ENCODE measurements at regions not wholly inside any gene's neighbourhood (a gene's known extent, or its start where the extent isn't known, plus 50 kb on each side); places are given as distances from the start of the nearest gene placed in this dataset.

DNA sequence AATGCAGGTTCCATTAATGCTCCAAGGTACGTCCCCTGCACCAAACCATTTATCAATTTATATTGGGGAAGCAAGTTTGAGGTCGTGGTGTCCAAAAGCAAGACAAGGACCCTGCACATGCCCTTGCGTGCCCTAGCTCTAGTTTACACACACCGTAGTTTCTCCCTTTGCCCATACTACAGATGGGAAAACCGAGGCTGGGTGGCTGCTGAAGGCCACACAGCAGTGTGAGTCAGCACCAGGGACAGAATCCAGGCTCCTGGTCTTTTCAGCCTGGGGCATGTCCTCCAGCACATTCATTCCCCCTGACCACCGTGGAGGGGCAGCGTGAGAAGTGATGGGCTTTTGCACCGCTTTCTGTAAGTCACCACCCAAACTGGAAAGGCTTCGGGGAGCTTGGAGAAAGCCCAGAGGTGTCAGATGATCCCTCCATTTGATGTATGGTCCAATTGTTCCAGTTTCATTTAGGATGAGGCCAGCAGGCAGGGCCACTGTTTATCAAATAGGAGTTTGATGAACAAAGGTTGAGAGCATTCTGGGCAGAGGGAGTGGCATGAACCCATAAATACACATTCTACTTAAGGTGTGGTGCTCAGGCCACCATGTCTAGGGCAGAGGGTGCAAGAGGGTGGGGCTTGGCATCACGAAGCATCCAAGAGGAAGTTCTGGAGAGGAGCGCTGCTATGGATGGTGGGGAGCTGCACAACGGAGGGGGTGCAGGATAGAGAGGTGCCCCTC lies 274.1 kb downstream of the HAUS1 start:
- TF ChIP-seq, protein P1, sequence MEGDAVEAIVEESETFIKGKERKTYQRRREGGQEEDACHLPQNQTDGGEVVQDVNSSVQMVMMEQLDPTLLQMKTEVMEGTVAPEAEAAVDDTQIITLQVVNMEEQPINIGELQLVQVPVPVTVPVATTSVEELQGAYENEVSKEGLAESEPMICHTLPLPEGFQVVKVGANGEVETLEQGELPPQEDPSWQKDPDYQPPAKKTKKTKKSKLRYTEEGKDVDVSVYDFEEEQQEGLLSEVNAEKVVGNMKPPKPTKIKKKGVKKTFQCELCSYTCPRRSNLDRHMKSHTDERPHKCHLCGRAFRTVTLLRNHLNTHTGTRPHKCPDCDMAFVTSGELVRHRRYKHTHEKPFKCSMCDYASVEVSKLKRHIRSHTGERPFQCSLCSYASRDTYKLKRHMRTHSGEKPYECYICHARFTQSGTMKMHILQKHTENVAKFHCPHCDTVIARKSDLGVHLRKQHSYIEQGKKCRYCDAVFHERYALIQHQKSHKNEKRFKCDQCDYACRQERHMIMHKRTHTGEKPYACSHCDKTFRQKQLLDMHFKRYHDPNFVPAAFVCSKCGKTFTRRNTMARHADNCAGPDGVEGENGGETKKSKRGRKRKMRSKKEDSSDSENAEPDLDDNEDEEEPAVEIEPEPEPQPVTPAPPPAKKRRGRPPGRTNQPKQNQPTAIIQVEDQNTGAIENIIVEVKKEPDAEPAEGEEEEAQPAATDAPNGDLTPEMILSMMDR (IDR thresholded peaks at IDR 0.05): no peak
- no peak for TF ChIP-seq ZFX (IDR thresholded peaks at IDR 0.05; ENCODE audit: borderline replicate concordance)

Data from 22Rv1 (cell line).